Esophagus squamous epithelium (tissue), 5 donors: ENCODE measurements at regions not wholly inside any gene's neighbourhood (a gene's known extent, or its start where the extent isn't known, plus 50 kb on each side); places are given as distances from the start of the nearest gene placed in this dataset.
"Not testable (repeated sequence)": the region's sequence is repeated elsewhere in the genome, so short reads cannot be mapped to it uniquely, and the experiment has no call there.

Source experiments
- DNase-seq: peaks from one replicate; lab custom pipeline; 2025; lab: John Stamatoyannopoulos, UW
- H3K27ac ChIP-seq, 4 donors: fragments of 200-600 bp; sonication (generic); one replicate each; pipeline ENCODE4 v1.5.1; 2016 to 2019; ENCODE audit warnings: mild to moderate bottlenecking in 1 of 4
- H3K27me3 ChIP-seq, 4 donors: fragments of 200-600 bp; sonication (generic); 1 replicate in 3 of 4; 2 replicates in 1 of 4; pipeline versions ENCODE4 v1.5.1 to v1.6.0; 2017 to 2021; ENCODE audit warnings: antibody characterized with exemption in 1 of 4
- H3K36me3 ChIP-seq, 3 donors: fragments of 200-600 bp; sonication (generic); one replicate each; pipeline ENCODE4 v1.5.1; 2016 to 2019
- H3K4me1 ChIP-seq, 3 donors: fragments of 200-600 bp; sonication (generic); one replicate each; pipeline ENCODE4 v1.5.1; 2017 to 2019
- H3K4me3 ChIP-seq, 4 donors: fragments of 200-600 bp; sonication (generic); 1 replicate in 3 of 4; 2 replicates in 1 of 4; pipeline ENCODE4 v1.5.1; 2016 to 2019; ENCODE audit warnings: mild to moderate bottlenecking in 2 of 4, moderate library complexity in 1 of 4
- H3K9me3 ChIP-seq, 3 donors: fragments of 200-600 bp; sonication (generic); one replicate each; pipeline ENCODE4 v1.5.1; 2016 to 2019
- POLR2A ChIP-seq, 4 donors: fragments of 450-650 bp; IDR thresholded peaks; one replicate each; pipeline ENCODE4 v1.6.1; 2017; ENCODE audit warnings: antibody characterized with exemption in 4 of 4, mild to moderate bottlenecking in 4 of 4, moderate library complexity in 3 of 4
- WGBS, 2 donors: methylation state at CpG; one replicate each; pipeline ENCODE4 v1.1.5; 2018; 5-methylcytosine and 5-hydroxymethylcytosine counted together
- intact Hi-C: fragments of 100-400 bp; cut with DNase I; formaldehyde crosslinking; loops from one replicate; pipeline ENCODE4 v1.15.0; 2022
- TF ChIP-seq, protein P1 (sequence below), 6 experiments: fragments of 450-650 bp in 4 of 6; fragments of 200-600 bp in 2 of 6; sonication (generic) in 2 of 6; IDR thresholded peaks; one replicate each; pipeline ENCODE4 v1.5.1; 2016 to 2019; ENCODE audit warnings: antibody characterized with exemption in 6 of 6, mild to moderate bottlenecking in 4 of 6, moderate library complexity in 4 of 6
- donor health status: DM: yes; HTN: yes; CAD: no.

DNA sequence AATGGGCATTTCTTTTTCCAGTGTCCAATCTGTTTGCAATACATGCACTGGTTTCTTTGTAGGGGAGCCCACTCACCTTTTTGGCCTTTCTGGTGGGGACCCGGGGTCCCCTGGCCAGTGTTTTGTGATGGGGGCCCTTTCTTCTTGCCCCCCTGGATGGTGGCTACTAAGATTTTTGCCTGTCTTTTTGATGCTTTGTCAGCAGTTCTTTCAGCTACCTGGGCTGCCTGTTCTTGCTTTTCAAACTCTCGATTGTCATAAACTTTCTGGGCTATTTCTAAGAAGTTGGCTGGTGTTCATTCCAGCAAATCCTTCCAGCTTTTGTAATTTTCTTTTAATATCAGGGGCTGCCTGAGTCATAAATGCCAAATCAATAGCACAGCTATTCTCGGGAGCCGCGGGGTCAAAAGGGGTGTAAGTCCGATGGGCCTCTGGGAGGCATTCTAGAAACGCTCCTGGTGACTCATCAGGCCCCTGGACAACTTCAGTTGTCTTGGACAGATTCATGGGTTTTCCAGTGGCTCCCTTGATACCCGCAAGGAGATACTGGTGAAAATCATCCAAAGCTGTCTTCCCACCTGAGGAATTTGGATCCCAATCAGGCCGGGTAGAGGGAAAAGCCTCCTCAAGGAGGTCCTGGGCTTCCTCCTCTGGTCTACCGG is 79.0 kb downstream of the PRR15 start:
- H3K4me1 ChIP-seq: no peaks in the 10 kb centered on the region
- TF ChIP-seq, protein P1, sequence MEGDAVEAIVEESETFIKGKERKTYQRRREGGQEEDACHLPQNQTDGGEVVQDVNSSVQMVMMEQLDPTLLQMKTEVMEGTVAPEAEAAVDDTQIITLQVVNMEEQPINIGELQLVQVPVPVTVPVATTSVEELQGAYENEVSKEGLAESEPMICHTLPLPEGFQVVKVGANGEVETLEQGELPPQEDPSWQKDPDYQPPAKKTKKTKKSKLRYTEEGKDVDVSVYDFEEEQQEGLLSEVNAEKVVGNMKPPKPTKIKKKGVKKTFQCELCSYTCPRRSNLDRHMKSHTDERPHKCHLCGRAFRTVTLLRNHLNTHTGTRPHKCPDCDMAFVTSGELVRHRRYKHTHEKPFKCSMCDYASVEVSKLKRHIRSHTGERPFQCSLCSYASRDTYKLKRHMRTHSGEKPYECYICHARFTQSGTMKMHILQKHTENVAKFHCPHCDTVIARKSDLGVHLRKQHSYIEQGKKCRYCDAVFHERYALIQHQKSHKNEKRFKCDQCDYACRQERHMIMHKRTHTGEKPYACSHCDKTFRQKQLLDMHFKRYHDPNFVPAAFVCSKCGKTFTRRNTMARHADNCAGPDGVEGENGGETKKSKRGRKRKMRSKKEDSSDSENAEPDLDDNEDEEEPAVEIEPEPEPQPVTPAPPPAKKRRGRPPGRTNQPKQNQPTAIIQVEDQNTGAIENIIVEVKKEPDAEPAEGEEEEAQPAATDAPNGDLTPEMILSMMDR (IDR thresholded peaks at IDR 0.05): no peak
- no peak for TF ChIP-seq POLR2A (IDR thresholded peaks at IDR 0.05)
- no peaks in the 10 kb centered on the region for H3K27me3 ChIP-seq
- H3K36me3 ChIP-seq: no peaks in the 10 kb centered on the region
- H3K9me3 ChIP-seq: no peaks in the 10 kb centered on the region
- H3K4me3 ChIP-seq: no peak overlapping the region
- intact Hi-C loops: loop anchor here (10.0 kb wide), 1 partner anchor 282 kb away; no protein-coding TSS in a partner anchor
- WGBS, 2 donors: 73 to 78% methylated on average over 7 of the region's 10 CpGs
- H3K27ac ChIP-seq: no peak overlapping the region
- DNase-seq: no peak

GRCh38 chr7:29646116-29646515 is 82.5 kb downstream of the PRR15 start:
- H3K4me3 ChIP-seq, H3K36me3 ChIP-seq, H3K4me1 ChIP-seq, H3K27me3 ChIP-seq, H3K9me3 ChIP-seq, DNase-seq, H3K27ac ChIP-seq: not testable (repeated sequence)
- WGBS, 2 donors: 37 to 44% methylated on average over 2 of the region's 2 CpGs
- intact Hi-C loops: loop anchor here (10.0 kb wide), 1 partner anchor 279 kb away; no protein-coding TSS in a partner anchor

DNA sequence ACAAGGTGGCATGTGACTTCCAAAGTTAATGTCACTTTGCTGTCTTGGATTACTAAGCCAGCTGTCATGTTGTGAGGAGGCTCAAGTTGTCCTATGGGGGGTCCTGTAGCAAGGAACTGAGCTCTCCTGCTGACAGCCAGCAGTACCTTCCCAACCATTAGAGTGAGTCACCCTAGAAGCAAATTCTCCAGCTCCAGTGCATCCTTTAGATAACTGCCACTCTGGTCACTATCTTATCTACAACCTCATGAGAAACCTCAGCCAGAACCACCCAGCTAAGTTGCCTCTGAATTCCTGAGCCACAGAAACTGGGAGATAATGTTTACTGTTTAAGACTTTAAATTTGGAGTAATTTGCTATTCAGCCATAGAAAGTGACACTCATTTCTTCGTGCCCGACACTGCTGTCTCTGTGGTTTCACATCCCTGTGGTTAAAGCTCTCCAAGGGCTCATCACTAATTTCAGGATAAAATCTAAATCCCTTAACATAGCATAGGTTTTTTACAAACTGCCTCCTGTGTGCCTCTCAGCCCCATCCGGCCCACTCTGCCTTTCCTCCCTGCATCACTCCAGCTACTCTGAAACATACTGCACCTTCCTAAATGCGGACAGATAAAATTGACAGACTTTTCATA is 83.5 kb downstream of the PRR15 start:
- H3K4me3 ChIP-seq: no peak overlapping the region
- intact Hi-C loops: loop anchor here (10.0 kb wide), 1 partner anchor 278 kb away; no protein-coding TSS in a partner anchor
- H3K27ac ChIP-seq: no peak overlapping the region
- H3K9me3 ChIP-seq: no peaks in the 10 kb centered on the region
- H3K36me3 ChIP-seq: peaks cover 0 to 4% (median 0%) of the 10 kb centered on the region in 3 donors
- H3K4me1 ChIP-seq: no peaks in the 10 kb centered on the region
- no peak for DNase-seq
- WGBS, 2 donors: 79 to 85% methylated on average over 4 of the region's 4 CpGs
- no peaks in the 10 kb centered on the region for H3K27me3 ChIP-seq
- TF ChIP-seq, protein P1 (IDR thresholded peaks at IDR 0.05): no peak
- TF ChIP-seq POLR2A (IDR thresholded peaks at IDR 0.05): no peak

DNA sequence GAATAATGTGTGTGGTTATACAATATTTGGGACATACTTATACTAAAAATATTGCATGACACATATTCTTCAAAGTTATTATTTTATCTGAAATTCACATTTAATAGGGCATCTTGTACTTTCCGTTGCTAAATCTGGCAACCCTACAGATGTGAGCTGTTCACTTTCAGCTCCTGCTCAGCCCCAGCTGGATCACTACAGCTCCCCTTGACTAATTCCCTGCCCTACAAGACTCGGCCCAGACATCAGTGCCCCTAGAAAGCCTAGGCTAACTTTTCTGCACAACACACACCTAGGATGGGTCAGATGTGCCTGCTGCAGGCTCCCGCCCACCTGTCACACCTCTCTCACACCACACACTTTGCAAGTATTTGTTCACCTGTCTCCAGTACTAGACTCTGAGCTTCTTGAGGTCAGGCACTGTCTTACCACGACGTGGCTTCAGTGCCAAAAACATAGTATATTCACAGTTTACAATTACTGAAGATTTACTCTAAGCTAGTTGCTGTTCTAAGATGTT is 84.1 kb downstream of the PRR15 start:
- DNase-seq, H3K27ac ChIP-seq, H3K36me3 ChIP-seq, H3K9me3 ChIP-seq, H3K4me3 ChIP-seq, H3K27me3 ChIP-seq, H3K4me1 ChIP-seq: not testable (repeated sequence)
- WGBS, 2 donors: 67 to 76% methylated on average over 3 to 5 of the region's 5 CpGs
- intact Hi-C loops: loop anchor here (10.0 kb wide), 1 partner anchor 277 kb away; no protein-coding TSS in a partner anchor

- no peak for DNase-seq
- TF ChIP-seq POLR2A (IDR thresholded peaks at IDR 0.05): no peak
- TF ChIP-seq, protein P1 (IDR thresholded peaks at IDR 0.05): no peak
- Histone ChIP-seq H3K27me3 (no peaks in the 10 kb centered on the region), H3K27ac (no peak overlapping the region), H3K4me3 (no peak overlapping the region), H3K4me1 (no peaks in the 10 kb centered on the region), H3K36me3 (peaks cover 0 to 4% (median 0%) of the 10 kb centered on the region in 3 donors), H3K9me3 (no peaks in the 10 kb centered on the region)
- 90 to 95% methylated on average over 22 to 25 of the region's 33 CpGs for WGBS, 2 donors
- intact Hi-C loops: loop anchor here (10.0 kb wide), 1 partner anchor 276 kb away; no protein-coding TSS in a partner anchor
These were observed 85.5 kb downstream of the PRR15 start for GRCh38 chr7:29649028-29649716.
